HG02938 (cell line): ENCODE measurements at regions not wholly inside any gene's neighbourhood (a gene's known extent, or its start where the extent isn't known, plus 50 kb on each side); places are given as distances from the start of the nearest gene placed in this dataset.

Source experiments
- ATAC-seq: cut with Tn5 transposase; IDR thresholded peaks from one replicate; pipeline ENCODE4 v1.9.1; 2021; ENCODE audit warnings: mild to moderate bottlenecking, moderate library complexity; ENCODE audit not compliant: unreplicated experiment

DNA sequence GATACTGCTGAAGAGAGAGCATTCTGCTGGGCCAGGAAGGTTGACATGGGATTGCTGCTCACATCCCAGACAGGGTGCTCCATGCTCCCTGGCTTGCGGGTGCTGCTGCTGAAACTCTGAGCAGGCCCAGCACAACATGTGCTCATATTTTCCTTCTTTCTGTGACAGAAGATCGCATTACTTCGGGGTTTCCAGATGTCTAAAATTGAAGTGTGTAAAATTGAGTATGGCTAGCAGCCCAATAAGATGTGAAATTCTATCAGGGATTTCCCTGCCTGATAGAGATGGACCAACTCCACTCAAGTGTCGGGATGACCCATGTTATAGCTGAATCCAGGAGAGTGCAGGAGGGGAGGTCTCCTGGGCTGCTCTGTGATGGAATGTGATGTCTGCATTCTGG is 55.6 kb upstream of the KL start:
- ATAC-seq: no peak

DNA sequence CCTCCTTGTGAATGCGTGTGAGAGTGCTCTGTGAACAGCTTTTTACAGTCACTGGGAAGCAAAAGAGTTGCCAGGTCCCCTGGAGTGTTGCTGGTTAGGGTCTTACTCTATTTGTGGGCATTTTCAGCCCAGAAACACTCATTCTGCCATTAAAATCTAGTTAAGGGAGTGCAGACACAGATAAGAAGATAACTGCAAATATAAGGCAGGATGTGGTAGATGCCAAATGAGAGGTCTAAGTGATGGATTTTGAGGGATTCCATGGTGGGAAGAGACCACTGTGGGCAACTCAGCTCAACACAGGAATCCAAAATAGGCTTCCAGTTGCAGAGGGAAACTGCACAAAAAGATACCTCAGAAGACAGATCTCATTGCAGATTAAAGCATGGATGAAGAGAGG is 54.5 kb upstream of the KL start:
- ATAC-seq: no peak

DNA sequence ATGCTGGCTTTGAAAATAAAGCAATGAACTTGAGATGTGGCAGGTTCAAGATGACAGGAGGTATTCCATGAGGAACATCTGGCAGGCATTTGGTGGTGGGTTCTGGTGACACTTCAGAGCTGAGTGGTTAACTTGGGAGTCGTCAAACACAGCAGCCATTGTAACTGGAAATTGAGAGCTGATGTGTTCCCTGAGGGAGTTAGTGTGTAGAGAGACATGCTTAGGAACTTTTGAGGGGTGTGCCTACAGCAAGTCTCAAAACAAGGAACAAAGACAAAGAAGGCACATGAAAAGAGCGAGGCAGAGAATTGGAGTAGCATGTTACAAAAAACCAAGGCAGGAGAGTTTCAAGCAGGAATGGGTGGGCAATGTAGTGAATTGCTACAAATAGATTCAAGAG is 53.9 kb upstream of the KL start:
- ATAC-seq: no peak

DNA sequence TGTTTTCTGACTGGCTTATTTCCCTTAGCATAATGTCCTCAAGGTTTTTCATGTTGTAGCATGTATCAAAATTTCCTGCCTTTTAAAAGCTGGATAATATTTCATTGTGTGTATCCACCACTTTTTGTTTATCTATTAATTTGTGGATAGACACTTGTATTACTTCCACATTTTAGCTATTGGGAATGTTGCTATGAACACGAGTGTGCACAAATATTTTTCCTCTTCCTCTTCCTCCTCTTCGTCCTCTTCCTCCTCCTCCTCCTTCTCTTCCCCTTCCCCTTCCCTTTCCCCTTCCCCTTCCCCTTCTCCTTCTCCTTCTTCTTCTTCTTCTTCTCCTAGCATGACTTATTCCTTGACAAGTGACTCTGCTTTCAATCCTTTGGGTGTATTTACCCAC is 51.2 kb upstream of the KL start:
- no peak for ATAC-seq
